ENCODE measurements at regions not wholly inside any gene's neighbourhood (a gene's known extent, or its start where the extent isn't known, plus 50 kb on each side); places are given as distances from the start of the nearest gene placed in this dataset.
"Not testable (repeated sequence)": the region's sequence is repeated elsewhere in the genome, so short reads cannot be mapped to it uniquely, and the experiment has no call there.

DNA sequence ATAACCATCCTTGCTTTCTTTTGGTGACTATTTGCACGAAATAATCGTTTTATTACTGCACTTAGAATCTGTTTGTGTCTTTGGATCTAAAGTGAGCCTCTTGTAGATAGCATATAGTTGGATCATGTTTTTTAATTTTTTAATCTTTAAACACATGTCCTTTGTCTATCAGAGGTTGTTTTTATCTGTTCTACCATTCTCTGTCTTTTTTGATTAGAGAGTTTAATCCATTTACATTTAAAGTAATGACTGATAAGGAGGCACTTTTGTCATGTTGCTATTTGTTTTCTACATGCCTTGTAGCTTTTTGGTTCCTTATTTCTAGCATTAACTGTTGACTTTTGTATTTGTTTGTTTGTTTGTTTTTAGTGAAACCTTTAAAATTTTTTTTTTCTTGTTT is 506.2 kb upstream of the RGS6 start:
- no peak for TF ChIP-seq CTCF (IDR thresholded peaks at IDR 0.05; ENCODE audit: low read length, missing control alignments)
- no peak overlapping the region for H3K4me3 ChIP-seq (replicated peaks; ENCODE audit: low read depth, low read length)
- no peak for DNase-seq (ENCODE audit: low read depth)

- TF ChIP-seq CTCF (IDR thresholded peaks at IDR 0.05; ENCODE audit: low read length, missing control alignments), result no peak
- no peak overlapping the region for H3K4me3 ChIP-seq (replicated peaks; ENCODE audit: low read depth, low read length)
- no peak for DNase-seq (ENCODE audit: low read depth)
Measured at GRCh38 chr14:71429902-71430301, 502.3 kb upstream of the RGS6 start.

- TF ChIP-seq CTCF (IDR thresholded peaks at IDR 0.05; ENCODE audit: low read length, missing control alignments), result no peak
- DNase-seq (ENCODE audit: low read depth), result no peak
- no peak overlapping the region for H3K4me3 ChIP-seq (replicated peaks; ENCODE audit: low read depth, low read length)
Measured at GRCh38 chr14:71430321-71430677, 501.9 kb upstream of the RGS6 start.

DNA sequence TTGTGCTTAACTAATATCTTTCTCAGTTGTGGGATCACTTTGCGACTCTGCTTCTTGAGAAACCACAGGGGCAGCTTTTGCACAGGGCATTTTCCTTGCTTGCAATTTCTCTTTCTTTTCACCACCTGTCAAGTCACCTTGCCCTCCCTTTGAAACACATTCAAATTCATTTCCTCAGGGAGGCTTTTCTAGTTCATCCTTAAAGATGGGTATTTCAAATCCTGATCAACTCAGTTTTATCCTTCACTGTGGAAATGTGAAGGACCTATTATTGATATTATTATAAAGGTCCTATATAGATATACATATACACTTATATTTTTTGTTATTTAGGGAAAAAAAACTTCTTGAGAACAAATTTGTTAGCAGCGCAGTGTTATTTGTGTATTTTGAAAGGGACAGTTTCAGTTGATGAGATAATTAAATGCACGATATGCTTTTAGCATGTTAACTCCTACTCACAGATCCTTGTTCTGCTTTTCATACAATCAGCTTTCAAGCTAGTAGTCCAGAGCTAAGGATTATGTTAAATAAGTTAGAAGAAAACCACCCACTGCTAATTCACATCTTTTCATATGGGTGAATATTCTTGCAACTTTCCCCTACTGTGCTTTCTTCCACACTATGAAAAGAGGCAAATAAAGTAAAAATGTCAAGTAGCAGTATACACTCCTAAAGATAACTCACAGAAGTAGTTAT is 501.4 kb upstream of the RGS6 start:
- DNase-seq (ENCODE audit: low read depth), result no peak
- TF ChIP-seq CTCF (IDR thresholded peaks at IDR 0.05; ENCODE audit: low read length, missing control alignments), result no peak
- H3K4me3 ChIP-seq (replicated peaks; ENCODE audit: low read depth, low read length), result no peak overlapping the region

- no peak overlapping the region for H3K4me3 ChIP-seq (replicated peaks; ENCODE audit: low read depth, low read length)
- DNase-seq (ENCODE audit: low read depth), result no peak
- no peak for TF ChIP-seq CTCF (IDR thresholded peaks at IDR 0.05; ENCODE audit: low read length, missing control alignments)
Measured at GRCh38 chr14:71432334-71433110, 499.7 kb upstream of the RGS6 start.

- TF ChIP-seq CTCF (IDR thresholded peaks at IDR 0.05; ENCODE audit: low read length, missing control alignments), result no peak
- H3K4me3 ChIP-seq (replicated peaks; ENCODE audit: low read depth, low read length), result no peak overlapping the region
- no peak for DNase-seq (ENCODE audit: low read depth)
Measured at GRCh38 chr14:71433303-71433702, 498.9 kb upstream of the RGS6 start.

- not testable (repeated sequence) for DNase-seq (ENCODE audit: low read depth); H3K4me3 ChIP-seq (replicated peaks; ENCODE audit: low read depth, low read length)
Measured at GRCh38 chr14:71435641-71436040, 496.6 kb upstream of the RGS6 start.

Measured in fibroblast of pulmonary artery (primary cell).